GM19239 (cell line): ENCODE measurements at regions not wholly inside any gene's neighbourhood (a gene's known extent, or its start where the extent isn't known, plus 50 kb on each side); places are given as distances from the start of the nearest gene placed in this dataset.
"Not testable (repeated sequence)": the region's sequence is repeated elsewhere in the genome, so short reads cannot be mapped to it uniquely, and the experiment has no call there.

Source experiments
- DNase-seq: peaks from one replicate; pipeline ENCODE4 v3.0.0; 2011; ENCODE audit warnings: low spot score; ENCODE audit not compliant: insufficient read length
- FAIRE-seq: peaks from 2 replicates; lab custom pipeline; 2011; peaks lifted over from hg19 to GRCh38; lab: Jason Lieb, UNC

- FAIRE-seq (no peak), DNase-seq (no peak)
Measured at GRCh38 chr6:167392631-167393316, 67.9 kb downstream of the TTLL2 start.

- DNase-seq (no peak), FAIRE-seq (no peak)
Measured at GRCh38 chr6:167393731-167394130, 68.8 kb downstream of the TTLL2 start.

DNA sequence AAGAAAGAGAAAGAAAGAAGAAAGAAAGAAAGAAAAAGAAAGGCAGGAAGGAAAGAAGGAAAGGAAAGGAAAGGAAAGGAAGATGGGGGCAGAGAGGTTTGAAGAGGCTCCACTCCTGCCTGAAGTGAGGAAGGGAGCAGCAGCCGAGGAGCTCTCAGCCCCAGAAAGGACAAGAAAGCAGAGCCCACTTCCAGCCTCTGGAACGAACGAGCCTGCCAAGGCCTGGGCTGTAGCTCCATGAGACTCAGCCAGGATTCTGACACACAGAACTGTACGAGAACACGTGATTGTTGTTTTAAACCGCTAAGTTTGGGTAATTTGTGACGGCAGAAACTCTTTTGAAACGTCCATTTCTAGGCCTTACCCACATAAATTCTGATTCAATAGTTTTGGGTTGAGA lies 69.5 kb downstream of the TTLL2 start:
- FAIRE-seq = no peak
- DNase-seq = no peak

DNA sequence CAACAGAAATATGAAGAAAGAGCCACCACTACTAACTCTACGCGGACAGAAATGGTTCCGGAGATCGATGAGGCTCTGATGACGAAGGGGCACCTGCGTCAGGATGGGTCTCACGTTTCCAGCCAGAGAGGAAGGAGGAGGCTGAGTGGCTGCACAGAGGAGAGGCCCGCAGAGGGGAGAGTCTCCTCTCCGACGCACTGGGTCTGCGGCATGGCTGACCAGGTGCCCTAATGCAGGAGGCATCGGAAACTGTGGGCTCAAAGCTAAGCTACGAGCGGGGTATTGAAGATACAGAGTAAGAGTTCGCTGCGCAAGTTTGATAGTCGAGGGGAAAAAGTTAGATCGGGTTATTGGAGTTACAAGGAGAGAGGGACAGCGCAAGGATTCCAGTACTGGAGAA lies 69.9 kb downstream of the TTLL2 start:
- FAIRE-seq (no peak), DNase-seq (no peak)

DNA sequence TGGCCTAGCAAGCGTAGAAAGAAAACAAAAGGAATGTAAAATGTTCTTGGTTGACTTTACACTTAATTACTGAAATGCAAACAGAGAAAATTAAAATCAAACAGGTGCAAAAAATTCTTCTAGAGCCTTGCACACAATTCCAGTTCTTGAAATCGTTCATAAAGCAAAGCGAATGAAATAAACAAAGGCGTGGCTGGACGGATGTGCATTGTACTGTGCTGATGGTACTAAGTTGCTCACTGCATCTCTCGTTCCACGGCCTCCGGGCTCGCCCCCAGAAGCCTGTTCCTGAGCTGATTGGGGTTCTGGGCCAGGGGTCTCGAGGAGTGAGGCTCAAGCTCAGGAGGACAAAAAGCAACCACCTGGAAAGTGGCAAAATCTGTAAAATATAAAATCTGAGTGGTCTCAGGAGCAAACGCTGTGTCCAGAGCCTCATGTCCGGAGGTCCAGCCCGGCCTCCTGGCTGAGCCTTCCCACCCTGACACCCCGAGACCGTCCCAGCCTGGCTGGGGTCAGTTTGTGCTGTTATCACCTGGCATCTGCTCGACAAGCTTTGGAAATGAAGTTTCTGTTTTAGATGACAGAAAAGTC lies 71.3 kb downstream of the TTLL2 start:
- FAIRE-seq (no peak), DNase-seq (no peak)

DNA sequence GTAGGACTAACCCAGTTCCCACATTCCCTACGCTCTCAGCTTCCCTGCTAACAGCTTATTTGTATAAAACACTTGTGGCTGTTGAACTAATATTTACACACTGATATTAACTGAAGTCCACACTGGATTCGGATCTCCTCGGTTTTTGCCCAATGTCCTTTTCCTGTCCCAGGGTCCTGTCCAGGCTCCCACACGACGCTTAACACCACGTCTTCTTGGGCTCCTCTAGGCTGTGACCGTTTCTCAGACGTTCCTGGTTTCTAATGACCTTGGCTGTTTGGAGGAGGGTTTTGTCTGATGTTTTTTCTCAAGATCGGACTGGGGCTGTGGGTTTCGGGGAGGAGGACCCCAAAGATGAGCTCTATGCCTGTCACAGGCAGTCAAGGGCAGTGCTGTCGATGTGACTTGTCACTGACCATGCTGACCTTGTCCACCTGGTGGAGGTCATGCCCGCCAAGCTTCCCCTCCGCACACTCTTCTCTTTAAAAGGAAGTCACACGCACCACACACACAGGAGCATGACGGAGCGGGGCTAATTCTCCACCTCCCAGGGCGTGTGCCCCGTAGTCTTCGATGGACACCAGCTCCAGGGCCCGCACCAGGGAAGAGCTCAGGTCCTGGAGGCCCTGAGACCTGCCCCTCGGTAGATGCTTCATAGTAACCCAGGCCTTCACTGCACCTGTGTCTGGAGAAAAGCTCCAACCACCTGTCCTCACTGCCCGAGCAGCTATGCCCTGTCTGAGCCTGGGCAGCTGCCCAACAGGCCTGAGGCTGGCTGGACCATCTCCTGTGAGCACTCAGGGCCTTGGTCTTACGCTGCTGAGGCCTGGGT lies 72.0 kb downstream of the TTLL2 start:
- no peak for FAIRE-seq
- DNase-seq = no peak

GRCh38 chr6:167397712-167398111 lies 72.8 kb downstream of the TTLL2 start:
- DNase-seq (no peak), FAIRE-seq (no peak)

- FAIRE-seq (no peak), DNase-seq (no peak)
Measured at GRCh38 chr6:167398214-167399050, 73.5 kb downstream of the TTLL2 start.

DNA sequence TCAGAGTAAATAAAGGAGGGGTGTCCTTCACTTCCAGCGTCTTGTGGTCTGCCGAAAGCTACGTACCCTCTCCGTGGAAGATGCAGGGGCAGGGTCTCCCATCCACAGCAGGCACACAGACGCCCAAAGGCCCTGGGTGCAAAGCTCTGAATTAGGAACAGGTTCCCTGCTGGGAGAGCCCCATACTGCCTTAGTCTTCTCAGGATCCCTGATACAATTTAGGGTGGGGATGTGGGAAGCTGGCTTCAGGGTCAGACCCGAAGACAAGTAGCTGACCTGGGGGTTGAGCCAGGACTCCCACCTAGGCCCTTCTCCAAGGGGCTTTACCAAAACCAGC lies 74.1 kb downstream of the TTLL2 start:
- DNase-seq (no peak), FAIRE-seq (no peak)

DNA sequence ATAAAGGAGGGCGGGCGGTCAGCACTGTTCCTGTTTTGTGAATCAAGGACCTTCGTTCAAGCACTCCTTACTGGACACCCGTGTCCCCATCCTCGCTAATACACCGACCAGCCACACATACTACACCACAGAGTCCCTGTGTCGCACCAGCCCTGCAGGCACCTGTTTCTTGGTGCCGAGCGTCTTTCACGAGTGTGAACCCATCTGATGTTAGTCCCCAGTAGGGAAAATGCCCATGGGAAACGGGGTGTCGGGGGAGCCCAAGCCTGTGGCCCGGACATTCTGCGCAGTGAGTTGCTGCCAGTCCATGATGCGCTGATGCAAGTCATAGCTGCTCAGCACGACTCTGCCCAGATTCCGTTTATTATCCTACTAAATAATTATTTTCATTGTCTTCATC lies 74.7 kb downstream of the TTLL2 start:
- FAIRE-seq (no peak), DNase-seq (no peak)

GRCh38 chr6:167400482-167401138 lies 75.7 kb downstream of the TTLL2 start:
- DNase-seq (no peak), FAIRE-seq (no peak)

DNA sequence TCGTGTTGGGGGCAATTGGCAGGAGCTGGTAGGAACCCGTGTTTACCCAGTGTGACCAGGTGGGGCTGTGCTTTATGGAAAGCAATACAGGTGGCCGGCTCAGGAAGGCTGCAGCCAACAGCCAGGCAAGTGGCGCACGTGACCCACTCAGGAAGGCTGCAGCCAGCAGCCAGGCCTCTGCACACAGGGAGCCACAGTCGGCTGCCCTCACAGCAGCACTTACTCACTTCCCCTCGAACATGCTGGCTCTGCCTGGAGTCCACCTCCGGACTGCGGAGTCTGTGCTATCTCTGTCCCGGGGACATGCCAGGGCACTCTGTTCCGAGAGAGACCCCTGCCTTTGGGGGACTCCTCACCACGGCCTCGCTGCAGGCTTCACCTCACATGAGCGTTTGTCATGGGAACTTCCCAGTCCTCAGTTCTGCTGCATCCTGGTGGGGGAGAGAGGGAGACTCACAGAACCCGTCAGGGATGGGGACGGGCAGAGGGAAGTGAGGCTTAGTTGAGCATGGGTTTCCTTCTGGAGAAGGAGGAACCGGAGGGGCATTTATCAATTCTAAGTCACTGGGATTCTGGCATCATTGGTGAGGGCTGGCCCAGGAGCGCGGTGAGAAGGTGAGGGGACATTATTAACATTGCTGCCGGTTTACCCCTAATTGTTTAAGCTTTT lies 76.8 kb downstream of the TTLL2 start:
- FAIRE-seq = no peak
- no peak for DNase-seq

GRCh38 chr6:167402195-167402686 lies 77.4 kb downstream of the TTLL2 start:
- FAIRE-seq = no peak
- no peak for DNase-seq

DNA sequence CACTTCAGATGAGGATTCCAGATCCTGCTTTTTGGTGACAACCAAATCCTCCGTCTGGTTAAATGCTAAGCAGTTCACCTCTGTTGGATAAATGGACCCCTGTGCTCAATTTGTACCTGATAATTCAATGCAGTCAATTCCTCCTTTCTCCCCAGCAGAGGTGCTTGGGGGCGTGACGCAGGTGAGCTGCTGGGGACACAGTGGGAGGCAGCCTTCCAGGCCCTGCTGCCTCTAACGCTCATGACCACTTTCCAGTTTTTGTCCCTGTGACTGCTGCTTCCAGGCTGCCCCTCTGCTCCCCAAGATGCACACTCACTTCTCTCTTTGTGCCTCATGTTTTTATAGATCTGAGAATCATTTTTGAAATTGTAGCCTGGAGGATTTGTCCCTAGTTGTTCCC lies 78.5 kb downstream of the TTLL2 start:
- no peak for DNase-seq
- FAIRE-seq = no peak

DNA sequence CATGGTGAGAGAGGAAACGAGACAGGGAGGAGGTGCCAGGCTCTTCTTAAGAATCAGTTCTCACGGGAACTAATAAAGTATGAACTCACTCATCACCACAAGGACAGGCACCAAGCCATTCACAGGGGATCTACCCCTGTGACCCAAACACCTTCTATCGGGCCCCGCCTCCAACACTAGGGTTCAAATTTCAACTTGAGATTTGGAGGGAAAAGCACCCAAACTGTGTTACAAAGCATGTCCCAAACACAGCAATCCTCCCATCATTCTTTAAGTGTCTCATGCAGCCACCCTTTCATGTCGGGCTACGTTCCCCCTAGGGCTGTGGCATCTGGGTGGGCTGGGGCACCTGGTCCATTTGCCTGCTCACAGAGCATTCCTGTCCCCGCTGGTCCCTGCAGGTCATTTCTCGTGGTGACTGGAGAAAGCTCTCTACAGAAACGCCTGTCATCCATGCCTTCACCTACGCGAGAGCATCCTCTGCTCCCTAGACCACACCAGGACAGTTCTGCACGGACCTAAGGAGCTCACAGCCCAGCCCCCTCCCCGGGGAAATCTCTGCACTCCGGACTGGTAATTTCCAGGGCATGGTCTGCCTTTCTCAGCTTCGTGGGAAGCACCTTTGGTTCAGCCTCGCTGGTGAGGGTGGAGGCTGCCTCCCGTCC lies 79.6 kb downstream of the TTLL2 start:
- DNase-seq = no peak
- no peak for FAIRE-seq

DNA sequence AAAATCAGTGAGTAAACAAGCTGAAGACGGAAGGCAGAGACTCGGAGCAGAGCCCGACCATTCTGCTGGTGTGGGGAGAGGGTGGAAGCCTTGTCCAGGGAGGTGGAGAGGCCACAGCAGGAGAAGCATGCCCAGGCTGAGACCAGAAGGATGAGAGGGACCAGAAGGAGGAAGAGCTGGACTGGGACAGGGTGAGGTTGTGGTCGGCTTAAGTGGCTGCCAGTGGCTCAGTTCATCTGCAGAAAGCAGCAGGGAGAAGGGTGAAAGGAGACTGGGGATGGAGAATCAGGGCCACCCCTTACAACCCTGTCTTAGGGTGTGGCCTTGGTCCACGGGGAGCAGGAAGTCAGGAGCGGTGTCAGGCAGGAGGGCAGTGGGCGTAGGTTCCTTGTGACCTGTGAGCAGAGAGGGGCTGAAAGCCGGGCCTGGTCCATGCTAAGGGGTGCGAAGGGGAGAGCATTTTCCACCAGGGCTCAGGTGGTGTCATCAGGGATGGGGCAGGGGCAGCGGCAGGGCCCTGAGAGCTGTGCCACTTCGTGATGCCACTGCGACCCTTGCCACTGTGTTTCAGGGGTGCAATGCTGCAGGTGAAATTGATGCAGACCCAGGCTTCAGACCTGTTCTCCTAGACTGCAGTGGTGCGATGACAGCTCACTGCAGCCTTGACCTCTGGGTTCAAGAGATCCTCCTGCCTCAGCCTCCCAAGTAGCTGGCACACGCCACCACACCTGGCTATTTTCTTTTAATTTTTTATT lies 81.1 kb downstream of the TTLL2 start:
- no peak for DNase-seq
- FAIRE-seq = no peak

GRCh38 chr6:167406533-167407238 lies 81.8 kb downstream of the TTLL2 start:
- not testable (repeated sequence) for FAIRE-seq, DNase-seq
